GM19468 (cell line): ENCODE measurements at regions not wholly inside any gene's neighbourhood (a gene's known extent, or its start where the extent isn't known, plus 50 kb on each side); places are given as distances from the start of the nearest gene placed in this dataset.
A peak's percentile ranks its signal among the peaks of the same experiment; 100 is the strongest.

ENCODE experiments used
- ATAC-seq: cut with Tn5 transposase; IDR thresholded peaks from one replicate; pipeline ENCODE4 v1.9.1; 2021; ENCODE audit warnings: mild to moderate bottlenecking, moderate library complexity, moderate number of reproducible peaks; ENCODE audit not compliant: unreplicated experiment; ENCODE audit errors: extremely low read depth

DNA sequence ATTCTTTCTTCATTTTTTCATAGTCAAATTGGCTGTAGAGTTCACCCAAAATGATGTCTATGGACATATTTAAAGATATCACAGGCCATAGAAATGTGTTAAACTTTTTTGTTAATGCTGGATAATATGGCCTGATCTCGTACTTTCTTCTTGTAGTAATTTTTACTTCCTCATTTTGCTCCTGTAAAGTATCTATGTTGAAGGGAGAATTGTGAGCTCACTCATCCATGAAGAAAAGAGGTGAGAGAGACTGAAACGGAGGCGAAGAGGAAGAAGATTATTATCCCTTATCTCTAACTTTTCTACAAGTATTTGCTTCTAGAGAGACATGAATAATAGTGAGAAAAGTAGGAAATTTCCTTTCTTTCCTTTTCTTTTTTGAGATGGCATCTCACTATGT is 613.8 kb upstream of the TBL1XR1 start:
- no peak for ATAC-seq

DNA sequence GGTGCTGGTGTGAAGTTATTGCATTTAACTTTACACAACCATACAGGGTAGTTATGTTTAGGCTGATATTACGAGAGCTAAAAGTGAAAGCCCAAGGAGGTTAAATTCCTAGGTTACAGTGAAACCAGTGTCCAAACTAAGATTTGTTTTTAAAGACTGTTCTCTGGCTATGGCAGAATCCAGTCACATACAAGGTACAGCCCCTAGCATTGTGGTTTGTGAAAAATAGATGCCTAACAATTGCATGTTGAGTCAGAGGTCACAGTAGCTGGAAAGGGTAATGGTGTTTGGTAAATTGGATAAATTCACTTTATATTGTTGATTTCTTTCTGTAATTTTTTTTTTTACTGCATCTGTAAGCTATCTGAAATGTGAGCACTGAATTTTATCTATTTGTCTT is 614.6 kb upstream of the TBL1XR1 start:
- ATAC-seq = no peak

DNA sequence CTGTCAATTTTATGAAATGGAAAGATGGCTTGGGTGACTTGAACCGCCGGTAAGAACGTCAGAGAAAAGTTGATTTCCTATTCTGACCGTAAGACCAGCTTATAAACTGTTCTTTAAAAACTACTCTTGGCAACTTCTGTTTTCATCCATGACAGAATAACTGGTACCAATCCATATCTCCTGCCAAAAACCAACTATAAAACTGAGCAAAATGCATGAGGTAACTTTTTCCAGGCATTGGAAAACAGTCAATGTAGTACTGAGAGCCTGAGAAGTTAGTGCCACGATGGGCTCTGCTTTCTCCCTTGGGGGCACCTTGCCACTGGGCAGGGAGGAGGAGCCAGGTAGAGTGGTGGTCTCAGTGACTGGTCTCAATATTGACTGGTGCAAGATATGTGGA is 615.2 kb upstream of the TBL1XR1 start:
- no peak for ATAC-seq

DNA sequence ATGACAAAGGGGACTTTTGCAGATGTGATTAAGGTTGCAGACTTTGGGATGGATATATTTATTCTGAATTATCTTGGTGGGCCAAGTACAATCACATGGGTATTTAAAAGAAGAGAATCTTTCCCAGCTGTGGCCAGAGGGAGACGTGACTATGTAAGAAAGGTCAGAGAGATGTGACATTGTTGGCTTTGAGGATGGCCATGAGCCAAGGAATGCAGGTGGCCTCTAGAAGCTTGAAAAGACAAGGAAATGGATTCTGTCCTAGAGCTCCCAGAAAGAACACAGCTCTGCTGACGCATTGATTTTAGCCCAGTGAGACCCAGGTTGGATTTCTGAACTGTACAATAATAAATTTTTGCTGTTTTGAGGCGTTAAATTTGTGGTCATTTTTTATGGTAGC is 616.0 kb upstream of the TBL1XR1 start:
- ATAC-seq = no peak

DNA sequence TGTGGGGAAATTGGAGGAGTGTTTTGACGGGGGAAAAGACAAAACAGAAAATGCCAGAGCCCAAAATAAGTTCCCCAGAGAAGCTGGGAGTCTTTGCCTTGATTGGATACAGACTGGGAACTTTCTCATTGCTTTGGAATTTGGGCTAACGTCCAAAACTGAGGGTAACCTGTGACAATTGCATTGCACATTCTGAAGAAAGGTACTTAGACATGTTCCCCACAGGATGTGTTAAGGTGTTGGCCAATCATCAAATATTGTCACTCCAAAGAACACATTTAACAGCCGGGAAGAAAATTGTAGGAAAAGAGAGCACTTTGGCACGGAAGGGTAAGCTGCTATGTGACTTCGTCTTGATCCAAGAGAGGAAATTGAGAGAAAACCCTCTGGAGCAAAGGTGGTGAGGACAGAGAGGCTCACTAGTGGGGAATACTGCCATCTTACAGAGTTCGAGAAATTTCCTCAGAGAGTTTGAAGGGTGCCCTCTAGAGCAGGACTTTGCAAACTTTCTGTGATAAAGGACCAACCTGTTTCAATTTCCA is 619.5 kb upstream of the TBL1XR1 start:
- no peak for ATAC-seq

DNA sequence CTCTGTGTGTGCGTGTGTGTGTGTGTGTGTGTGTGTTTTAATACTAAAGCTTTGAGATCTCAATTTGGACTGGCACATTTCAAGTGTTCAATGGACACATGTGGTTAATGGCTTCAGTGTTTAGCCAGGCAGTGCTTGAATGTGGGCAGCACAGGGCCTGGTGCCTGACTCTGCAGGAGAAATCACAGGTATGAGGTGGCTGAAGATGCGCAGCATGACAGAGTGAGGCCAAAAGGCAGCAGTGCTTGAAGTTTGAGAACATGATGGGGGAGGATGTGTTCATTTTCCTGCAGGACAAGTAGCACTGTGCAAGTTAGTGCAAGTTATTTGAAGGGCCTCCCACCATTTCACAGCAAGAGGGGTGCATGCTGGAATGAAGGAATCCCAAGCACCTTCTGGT is 620.5 kb upstream of the TBL1XR1 start:
- ATAC-seq = no peak

DNA sequence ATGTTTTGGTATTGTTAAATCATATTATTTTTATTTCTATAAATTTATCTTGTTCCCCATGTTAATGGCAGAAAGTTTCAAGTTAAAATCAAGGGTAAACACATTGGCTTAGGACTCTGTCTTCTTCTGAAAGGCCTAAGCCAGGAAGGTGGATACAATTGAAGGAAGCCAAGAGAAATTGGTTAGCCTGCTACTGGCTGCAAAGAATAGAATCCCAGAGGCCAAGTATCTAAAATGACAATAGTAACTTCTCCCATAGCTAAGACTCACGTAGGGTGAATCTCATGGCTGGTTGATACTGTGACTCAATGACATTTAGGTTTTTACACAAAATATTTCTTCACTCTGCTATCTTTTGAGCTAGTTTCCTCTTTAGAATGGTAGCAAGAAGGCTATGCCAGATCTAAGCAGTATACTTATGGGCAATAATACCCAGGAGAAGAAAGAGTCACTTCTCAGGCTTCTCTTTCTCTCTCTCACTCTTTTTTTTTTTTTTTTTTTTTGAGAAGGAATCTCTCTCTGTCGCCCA is 621.5 kb upstream of the TBL1XR1 start:
- ATAC-seq = no peak

DNA sequence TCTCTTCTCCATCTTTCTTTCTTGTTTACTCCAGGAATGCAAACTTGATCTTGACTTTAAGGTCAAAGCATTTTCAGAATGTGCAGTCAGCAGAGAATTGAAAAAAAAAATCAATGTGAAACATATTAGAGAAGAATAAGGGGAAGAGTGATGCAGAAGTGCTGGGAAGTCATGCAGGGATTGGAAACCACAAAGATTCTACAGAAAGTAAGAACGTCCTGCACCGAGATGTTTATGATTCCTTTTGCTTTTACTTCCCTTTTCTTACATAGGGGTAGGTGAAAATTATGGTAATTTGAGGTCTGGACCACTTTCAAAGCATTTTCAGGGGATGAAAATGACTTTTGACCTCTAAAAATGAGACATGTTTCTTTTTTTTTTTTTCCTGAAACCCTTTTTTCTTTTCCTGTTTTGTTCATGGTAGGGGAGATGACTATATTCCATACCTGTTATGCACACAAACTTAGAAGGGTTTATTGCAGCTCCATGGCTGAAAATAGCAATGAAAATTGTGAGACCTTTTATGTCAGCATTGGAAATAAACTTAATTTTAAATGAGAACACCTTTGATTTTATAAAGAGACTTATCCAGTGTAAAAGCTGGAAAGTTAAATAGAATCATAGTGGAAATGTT is 623.5 kb upstream of the TBL1XR1 start:
- ATAC-seq = no peak

DNA sequence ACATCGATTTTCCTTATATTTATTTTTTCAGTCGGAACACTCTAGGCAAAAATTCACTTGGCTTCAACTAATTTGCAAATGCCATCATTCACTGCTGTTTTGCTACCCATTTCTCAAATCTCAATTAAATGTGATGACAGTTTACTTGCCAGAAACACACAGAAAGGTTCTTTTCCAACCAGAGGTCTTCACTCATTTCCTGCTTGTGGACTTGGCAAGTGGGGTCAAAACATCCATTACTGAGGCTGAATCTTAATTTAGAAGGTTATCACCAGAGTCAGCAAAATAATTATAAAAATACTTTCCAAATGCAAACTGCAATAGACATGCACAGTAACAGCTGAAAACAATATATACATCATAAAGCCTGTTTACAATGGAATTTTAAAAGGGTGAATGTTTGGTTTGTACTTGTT is 625.4 kb upstream of the TBL1XR1 start:
- no peak for ATAC-seq

DNA sequence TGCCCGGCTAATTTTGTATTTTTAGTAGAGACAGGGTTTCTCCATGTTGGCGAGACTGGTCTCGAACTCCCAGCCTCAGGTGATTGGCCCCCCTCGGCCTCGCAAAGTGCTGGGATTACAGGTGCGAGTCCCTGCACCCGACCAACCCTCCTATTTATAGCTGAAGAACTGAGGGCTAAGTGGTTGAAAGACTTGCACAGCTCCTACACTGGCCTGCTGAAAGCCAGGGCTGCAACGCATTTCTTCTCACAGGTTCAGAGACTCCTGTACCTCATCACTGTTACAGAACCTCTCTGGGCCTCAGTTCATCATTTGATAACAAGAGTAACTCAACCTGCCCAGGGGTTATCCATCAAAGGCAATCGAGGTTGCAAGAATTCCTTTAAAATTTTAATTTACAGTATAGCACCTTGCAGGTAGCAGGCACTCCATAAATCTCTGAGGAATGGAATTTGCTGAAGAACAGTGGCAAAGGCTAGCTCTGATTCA is 626.5 kb upstream of the TBL1XR1 start:
- no peak for ATAC-seq

DNA sequence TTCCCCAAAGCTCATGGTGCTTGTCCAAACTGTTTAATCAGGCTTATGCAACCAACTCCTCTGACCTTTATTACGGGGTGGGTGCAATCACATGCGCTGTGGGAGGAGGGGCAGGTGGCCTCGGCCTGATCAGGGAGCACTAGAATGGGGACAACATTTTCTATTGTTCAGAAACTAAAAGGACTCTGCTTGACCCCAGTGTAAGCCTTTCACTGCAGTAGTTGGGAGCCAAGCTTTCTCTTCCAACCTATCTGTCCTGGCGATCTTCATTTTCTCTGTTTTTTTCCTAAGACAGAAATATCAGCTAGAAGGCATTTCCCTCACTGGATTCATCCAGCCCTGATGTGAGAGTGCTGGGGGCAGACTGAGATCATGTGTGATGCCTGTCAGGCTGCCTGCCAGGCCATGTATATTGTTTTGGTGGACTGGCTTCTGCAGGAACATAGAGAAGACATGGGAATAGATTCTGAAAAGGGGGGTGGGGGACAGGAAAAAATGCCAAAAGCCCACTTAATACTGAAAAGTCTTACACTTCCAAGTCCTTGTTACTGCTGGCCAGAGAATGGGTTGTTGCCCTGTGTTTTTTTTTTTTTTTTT is 627.0 kb upstream of the TBL1XR1 start:
- no peak for ATAC-seq

DNA sequence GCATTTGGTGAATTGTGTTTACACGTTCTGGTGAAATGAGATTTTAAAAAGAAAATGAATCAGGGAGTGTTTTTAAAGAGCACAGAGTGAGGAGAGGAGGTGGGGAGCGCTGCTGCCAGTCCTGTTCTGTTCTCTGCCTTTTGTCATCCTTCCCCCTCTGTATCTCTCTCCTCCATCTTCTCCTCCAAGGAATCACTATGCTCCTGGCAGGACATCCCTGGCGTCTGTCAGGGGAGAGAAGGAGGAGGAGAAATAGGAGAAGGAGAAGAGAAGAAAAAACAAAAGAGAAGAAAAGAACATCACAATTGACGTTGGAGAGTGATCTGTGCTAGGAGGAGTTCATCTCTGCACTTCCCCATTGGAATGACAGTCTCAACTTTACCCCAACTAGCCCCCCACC is 627.6 kb upstream of the TBL1XR1 start:
- no peak for ATAC-seq

DNA sequence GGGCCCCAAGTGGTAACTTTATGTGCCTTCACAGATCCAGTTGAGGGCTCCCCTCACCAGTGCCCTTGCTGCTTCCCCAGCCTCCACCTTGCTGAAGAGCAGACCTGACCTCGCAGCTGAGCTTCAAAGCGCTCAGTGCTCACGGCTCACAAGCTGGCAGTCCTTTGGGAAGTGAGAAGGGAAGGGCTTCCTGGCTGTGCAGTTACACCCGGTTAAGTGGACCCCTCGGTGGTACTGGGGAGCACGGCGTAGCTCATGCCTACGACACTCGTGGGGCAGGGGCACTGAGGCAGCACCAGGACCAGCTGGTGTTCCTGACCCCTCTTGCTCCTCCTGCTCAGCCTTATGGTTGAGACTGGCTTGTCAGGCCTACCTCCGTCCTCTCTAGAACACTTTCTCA is 629.0 kb upstream of the TBL1XR1 start:
- no peak for ATAC-seq

DNA sequence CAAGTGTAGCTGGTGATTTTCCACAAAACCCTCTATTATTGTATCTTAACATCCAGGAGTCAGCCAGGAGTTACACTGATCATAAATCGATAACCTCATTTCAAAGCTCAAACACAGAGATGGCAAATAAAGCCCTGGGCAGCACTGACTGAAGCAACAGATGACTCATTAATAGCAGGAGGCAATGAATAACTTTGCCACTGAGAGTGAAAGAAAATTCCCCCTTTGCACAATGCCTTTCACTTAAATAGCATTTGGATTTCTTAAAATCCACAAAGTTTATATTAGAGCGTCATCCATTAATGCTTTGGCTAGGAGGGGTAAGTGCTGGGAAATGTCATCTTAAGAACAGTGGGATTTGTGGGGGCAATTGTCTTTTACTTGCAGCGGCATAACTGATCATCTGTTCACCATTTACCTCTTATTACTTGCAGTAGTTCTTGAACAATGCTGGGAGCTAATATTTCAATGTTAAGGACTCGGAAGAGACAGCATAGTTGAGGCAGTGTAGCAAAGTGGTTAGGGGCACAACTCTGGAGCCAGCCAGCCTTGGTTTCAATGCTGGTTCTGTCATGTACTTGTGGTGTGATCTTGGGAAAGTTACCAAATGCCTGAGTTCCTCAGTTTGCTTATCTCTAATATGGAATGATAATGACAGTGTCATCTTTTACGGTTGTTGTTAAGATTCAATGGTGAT is 630.4 kb upstream of the TBL1XR1 start:
- peak; percentile 70 for ATAC-seq

DNA sequence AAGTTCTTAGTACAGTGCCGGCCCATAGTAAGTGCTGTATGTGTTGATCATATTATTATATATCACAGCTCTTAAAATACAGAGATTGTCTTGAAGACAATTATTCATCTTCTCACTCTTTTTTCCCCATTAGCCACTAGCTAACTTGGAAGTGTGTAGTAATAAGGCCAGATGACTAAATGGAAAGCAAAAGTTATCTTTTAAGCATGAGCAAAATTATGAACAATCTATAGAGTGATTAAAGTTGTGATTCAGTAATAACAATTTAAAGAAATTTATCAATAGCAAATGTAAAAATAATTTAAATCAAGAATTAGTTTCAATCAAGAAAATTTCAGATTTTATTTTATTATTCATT is 630.9 kb upstream of the TBL1XR1 start:
- ATAC-seq = no peak

DNA sequence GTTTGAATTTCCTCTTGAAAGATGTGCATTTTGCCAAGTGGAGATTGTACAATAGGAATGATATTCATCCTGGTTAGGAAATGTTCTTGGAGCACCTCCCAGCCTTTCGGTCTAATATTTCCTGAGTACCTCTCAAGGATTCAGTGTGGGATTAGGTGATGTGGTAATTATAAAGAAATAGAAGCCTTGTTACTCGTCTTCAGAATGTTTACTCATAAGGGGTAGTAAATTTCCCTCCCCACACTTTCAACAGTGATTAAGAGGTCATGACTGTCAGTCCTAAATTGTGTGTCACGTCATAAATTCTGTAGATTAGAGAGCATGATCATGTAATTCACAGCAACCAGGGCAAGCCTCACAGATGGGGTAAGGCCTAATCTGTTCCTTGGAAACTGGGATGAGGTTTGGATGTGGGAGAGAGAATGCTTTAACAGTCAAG is 633.1 kb upstream of the TBL1XR1 start:
- ATAC-seq = no peak

DNA sequence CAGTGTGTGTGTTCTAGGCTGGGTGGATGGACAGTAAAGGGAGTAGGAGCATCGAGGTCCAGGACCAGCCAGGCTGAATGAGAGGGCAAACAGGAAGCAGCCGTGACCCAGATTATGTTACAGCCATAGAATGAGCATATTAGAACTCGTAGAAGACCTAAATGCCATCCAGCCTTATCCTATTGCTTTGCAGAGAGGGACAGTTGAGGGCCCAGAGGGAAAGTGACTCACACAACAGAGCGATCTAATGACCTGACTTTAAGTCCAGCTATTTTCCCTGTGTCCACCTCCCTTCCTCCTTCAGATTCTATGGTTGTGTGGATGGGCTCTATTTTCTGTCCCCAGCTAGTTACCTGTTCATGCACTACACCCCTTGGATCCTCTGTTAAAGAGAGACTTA is 634.1 kb upstream of the TBL1XR1 start:
- ATAC-seq = no peak

DNA sequence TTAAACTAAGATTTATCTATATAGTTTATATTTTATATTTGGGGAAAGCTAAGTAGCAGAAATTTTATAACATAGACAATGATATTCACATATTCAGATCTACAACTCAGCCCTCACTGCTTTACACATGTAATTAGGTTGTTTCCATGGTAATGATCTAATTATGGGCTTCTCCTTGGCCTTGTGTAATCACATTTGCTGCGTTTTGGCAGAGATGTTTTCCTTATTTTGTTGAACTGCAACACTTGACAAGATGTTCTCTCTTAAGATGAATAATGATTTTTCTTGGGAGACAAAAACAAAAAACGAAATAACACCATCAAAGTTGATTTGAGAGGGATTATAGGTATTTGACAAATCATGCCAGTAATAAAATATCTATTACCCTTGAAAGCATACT is 635.6 kb upstream of the TBL1XR1 start:
- ATAC-seq = no peak

DNA sequence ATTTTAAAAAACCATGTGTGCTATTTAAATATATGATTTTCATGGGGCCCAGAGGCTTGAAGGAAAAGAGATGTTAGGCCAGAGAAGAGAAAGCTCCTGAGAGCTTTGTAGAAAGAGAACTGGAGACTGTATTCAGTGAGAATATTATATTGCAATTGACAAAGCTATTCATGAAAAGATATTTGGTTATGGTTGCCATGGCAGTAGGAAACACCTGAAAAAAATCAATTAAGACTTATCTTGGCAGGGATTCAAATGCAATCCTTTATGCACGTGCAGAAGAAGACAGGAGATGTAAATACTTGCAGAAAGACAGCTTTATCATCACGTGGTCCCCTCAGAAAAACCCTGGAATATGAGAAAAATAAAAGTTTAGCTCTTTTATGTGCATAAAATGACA is 636.0 kb upstream of the TBL1XR1 start:
- ATAC-seq = no peak

DNA sequence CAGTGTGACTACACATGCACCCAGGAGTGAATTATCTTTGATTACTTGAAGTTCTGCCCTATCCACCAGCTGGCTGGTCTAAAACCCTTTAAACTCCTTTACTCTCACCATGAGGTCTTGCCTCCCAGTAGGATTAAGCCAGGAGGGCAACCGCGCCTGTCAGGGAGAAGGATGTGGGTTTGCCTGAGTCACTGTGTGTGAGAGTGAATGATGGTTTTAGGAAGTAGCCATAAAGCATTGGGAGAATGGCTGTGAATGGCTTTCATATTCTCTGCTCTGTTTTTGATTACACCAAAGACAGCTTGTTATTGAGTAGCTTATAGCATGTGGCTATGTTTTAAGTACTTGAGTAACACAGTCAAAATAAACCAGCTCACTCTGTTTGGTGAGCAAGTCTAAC is 637.7 kb upstream of the TBL1XR1 start:
- ATAC-seq = no peak

DNA sequence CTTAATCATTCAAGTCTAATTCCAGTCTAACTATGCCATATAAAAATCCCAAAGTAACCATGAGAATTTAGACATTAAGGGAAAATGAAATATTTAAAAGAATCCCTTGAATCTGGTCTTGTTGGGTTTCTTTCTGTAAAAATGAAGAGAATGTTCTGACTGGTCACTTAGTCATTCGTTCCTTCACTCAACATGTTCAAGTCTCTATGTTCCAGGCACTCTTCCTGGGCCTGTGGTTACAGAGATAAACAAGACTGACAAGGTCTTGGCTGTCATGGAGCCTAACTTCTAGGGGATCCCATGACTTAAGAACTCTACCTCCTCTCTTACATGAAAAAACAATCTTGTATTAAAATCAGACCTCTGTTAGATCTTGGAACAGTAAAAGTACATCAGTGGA is 638.6 kb upstream of the TBL1XR1 start:
- ATAC-seq = no peak
